Spleen (tissue), 7 donors: ENCODE measurements at regions not wholly inside any gene's neighbourhood (a gene's known extent, or its start where the extent isn't known, plus 50 kb on each side); places are given as distances from the start of the nearest gene placed in this dataset.

Experiments used
- POLR2A ChIP-seq, 3 donors: fragments of 450-650 bp; IDR thresholded peaks; one replicate each; pipeline ENCODE4 v1.5.1; 2017; ENCODE audit warnings: antibody characterized with exemption in 3 of 3, mild to moderate bottlenecking in 1 of 3
- TF ChIP-seq, protein P1 (sequence below), 11 experiments: fragments of 200-600 bp in 7 of 11; fragments of 450-650 bp in 4 of 11; sonication (generic) in 4 of 11; IDR thresholded peaks in 8 of 11; conservative IDR thresholded peaks in 3 of 11; 1 replicate in 7 of 11; 2 replicates in 4 of 11; pipeline versions ENCODE4 v1.4.0 to v1.8.0; 2016 to 2021; ENCODE audit warnings: antibody characterized with exemption in 11 of 11, inconsistent platforms in 4 of 11, mild to moderate bottlenecking in 1 of 11
- donor health status: DM: no; HTN: no; CAD: no; lungs with moderate emphysema.
- donor health status: DM: no; HTN: no; CAD: no.
- donor health status: DM: no; HTN: no; CAD: no.

DNA sequence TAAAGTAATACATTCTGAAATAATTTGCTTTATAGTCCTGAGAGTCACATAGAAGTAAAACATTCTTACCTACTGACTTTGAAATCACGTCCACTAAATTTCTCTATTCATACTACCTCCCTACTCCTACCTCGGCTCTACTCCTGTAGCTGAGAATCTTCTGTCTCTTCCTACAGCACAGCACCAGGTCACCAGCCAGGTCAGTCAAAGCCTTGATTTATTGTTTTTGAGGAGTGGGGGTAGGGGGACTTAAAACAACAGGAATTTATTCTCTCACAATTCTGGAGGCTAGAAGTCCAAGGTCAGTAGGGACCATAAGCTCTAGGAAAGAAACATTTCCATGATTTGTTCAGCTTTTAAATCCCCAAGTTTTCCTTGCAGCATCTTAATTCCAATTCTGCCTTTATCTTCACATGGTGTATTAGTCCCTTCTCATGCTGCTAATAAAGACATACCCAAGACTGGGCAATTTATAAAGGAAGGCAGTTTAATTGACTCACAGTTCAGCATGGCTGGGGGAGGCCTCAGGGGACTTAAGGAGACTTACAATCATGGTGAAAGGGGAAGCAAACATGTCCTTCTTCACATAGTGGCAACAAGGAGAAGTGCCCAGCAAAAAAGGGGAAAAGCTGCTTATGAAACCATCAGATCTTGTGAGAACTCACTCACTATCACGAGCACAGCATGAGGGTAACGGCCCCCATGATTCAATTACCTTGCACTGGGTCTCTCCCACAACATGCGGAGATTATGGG is 49.6 kb upstream of the CCNG1 start:
- TF ChIP-seq, protein P1, sequence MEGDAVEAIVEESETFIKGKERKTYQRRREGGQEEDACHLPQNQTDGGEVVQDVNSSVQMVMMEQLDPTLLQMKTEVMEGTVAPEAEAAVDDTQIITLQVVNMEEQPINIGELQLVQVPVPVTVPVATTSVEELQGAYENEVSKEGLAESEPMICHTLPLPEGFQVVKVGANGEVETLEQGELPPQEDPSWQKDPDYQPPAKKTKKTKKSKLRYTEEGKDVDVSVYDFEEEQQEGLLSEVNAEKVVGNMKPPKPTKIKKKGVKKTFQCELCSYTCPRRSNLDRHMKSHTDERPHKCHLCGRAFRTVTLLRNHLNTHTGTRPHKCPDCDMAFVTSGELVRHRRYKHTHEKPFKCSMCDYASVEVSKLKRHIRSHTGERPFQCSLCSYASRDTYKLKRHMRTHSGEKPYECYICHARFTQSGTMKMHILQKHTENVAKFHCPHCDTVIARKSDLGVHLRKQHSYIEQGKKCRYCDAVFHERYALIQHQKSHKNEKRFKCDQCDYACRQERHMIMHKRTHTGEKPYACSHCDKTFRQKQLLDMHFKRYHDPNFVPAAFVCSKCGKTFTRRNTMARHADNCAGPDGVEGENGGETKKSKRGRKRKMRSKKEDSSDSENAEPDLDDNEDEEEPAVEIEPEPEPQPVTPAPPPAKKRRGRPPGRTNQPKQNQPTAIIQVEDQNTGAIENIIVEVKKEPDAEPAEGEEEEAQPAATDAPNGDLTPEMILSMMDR (IDR thresholded peaks at IDR 0.05 in 8 of 11, conservative IDR thresholded peaks at IDR 0.05 in 3 of 11) = no peak
- TF ChIP-seq POLR2A (IDR thresholded peaks at IDR 0.05) = no peak
